T-cell (primary cell): ENCODE measurements at regions not wholly inside any gene's neighbourhood (a gene's known extent, or its start where the extent isn't known, plus 50 kb on each side); places are given as distances from the start of the nearest gene placed in this dataset.

Experiments
- ATAC-seq, 4 experiments: fragments of 200-7000 bp in 3 of 4; fragments of 150-1000 bp in 1 of 4; cut with Tn5 transposase; replicated peaks in 1 of 4; 1 replicate in 3 of 4; 2 replicates in 1 of 4; pipeline ENCODE4 v1.10.0; 2021; ENCODE audit warnings: moderate library complexity in 3 of 4, mild to moderate bottlenecking in 2 of 4, moderate number of reproducible peaks in 1 of 4
- CTCF ChIA-PET, 2 donors: fragments of 300-600 bp; sonication (Branson Sonifier 250); formaldehyde crosslinking; loops; one replicate each; lab custom pipeline; 2022; ENCODE audit warnings: antibody characterized with exemption in 2 of 2; lab: Charles Lee
- POLR2A ChIA-PET, 2 donors: fragments of 300-600 bp; sonication (Branson Sonifier 250); formaldehyde crosslinking; loops; one replicate each; lab custom pipeline; 2022; ENCODE audit warnings: antibody characterized with exemption in 2 of 2; lab: Charles Lee
- DNase-seq, 35 experiments: peaks; one replicate each; pipeline versions ENCODE4 v3.0.0 to v3.0.0-alpha.2; 2013 to 2023
- H3K27ac ChIP-seq: one replicate; pipeline ENCODE4 v1.5.1; 2013; ENCODE audit warnings: low read length
- H3K27me3 ChIP-seq, 2 experiments: replicated peaks in 1 of 2; 1 replicate in 1 of 2; 2 replicates in 1 of 2; pipeline versions ENCODE4 v1.6.1 to v1.7.0; 2013; ENCODE audit warnings: low read length in 1 of 2, mixed read lengths in 1 of 2; ENCODE audit not compliant: control insufficient read depth in 2 of 2, insufficient read depth in 2 of 2; ENCODE audit errors: extremely low read depth in 1 of 2
- H3K36me3 ChIP-seq, 2 donors: 1 replicate in 1 of 2; 2 replicates in 1 of 2; pipeline versions ENCODE4 v1.6.1 to v1.7.0; 2013; ENCODE audit warnings: low read length in 1 of 2; ENCODE audit not compliant: control insufficient read depth in 2 of 2, insufficient read depth in 1 of 2; ENCODE audit errors: extremely low read depth in 1 of 2
- H3K4me1 ChIP-seq, 2 experiments: 1 replicate in 1 of 2; 2 replicates in 1 of 2; pipeline versions ENCODE4 v1.6.1 to v1.7.0; 2013; ENCODE audit warnings: low read length in 2 of 2, mixed read lengths in 1 of 2; ENCODE audit not compliant: insufficient read depth in 2 of 2, control insufficient read depth in 1 of 2; ENCODE audit errors: extremely low read depth in 1 of 2
- H3K4me3 ChIP-seq, 2 donors: 1 replicate in 1 of 2; 2 replicates in 1 of 2; pipeline versions ENCODE4 v1.5.1 to v1.7.0; 2013; ENCODE audit warnings: mild to moderate bottlenecking in 2 of 2, low read length in 1 of 2, moderate library complexity in 1 of 2; ENCODE audit not compliant: control insufficient read depth in 1 of 2; ENCODE audit errors: extremely low read depth in 1 of 2
- H3K9me3 ChIP-seq: 2 replicates; pipeline ENCODE4 v1.7.0; 2013
- H3K27ac Mint-ChIP-seq, 2 donors: one replicate each; pipeline ENCODE4 v1.8.0; 2020 to 2021; ENCODE audit warnings: mild to moderate bottlenecking in 2 of 2, mixed read lengths in 2 of 2
- H3K27me3 Mint-ChIP-seq, 2 donors: one replicate each; pipeline ENCODE4 v1.8.0; 2021 to 2022; ENCODE audit warnings: mixed read lengths in 2 of 2
- H3K36me3 Mint-ChIP-seq: one replicate; pipeline ENCODE4 v1.8.0; 2021; ENCODE audit warnings: mixed read lengths
- H3K4me1 Mint-ChIP-seq, 3 donors: one replicate each; pipeline ENCODE4 v1.8.0; 2020 to 2022; ENCODE audit warnings: mixed read lengths in 3 of 3, mild to moderate bottlenecking in 1 of 3
- H3K4me3 Mint-ChIP-seq, 3 donors: one replicate each; pipeline ENCODE4 v1.8.0; 2020 to 2022; ENCODE audit warnings: mild to moderate bottlenecking in 3 of 3, mixed read lengths in 3 of 3, moderate library complexity in 3 of 3
- H3K9me3 Mint-ChIP-seq, 3 donors: one replicate each; pipeline ENCODE4 v1.8.0; 2020 to 2022; ENCODE audit warnings: mixed read lengths in 3 of 3
- WGBS: methylation state at CpG from one replicate; pipeline ENCODE4 v1.1.5; 2013; ENCODE audit warnings: missing lambda C conversion rate; ENCODE audit not compliant: insufficient coverage; 5-methylcytosine and 5-hydroxymethylcytosine counted together

DNA sequence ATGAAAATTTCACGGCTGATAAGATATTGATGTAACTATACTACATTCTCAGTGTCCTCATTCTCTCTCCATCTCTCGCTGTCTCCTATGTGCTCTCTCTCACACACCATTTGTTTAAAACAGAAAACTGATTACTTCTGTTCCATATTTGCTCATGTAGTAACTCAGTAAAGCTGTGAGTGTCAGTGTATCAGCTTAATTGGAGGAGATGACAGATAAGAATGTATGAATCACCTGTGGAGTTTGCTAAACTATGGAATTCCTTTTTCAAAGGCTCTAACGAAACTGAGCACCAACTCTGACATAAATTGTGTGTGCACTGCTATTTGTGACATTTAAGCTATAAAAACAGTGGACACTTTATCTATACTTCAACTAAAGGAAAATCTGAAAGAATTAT lies 1080.0 kb downstream of the DSC3 start:
- H3K27me3 ChIP-seq: no peaks in the 10 kb centered on the region
- no peak for ATAC-seq
- H3K4me3 ChIP-seq: no peak overlapping the region
- CTCF ChIA-PET: no interaction called here
- H3K4me1 ChIP-seq: no peaks in the 10 kb centered on the region
- no CpG with 5 or more reads among the region's 3 CpGs for WGBS
- H3K36me3 ChIP-seq: no peaks in the 10 kb centered on the region
- no peak for DNase-seq
- Mint-ChIP-seq H3K4me1 (no peaks in the 10 kb centered on the region), H3K27ac (no peak overlapping the region), H3K36me3 (no peaks in the 10 kb centered on the region), H3K27me3 (no peaks in the 10 kb centered on the region), H3K9me3 (peaks cover 0 to 20% (median 5%) of the 10 kb centered on the region in 3 donors), H3K4me3 (no peak overlapping the region)
- POLR2A ChIA-PET: no interaction called here
- no peaks in the 10 kb centered on the region for H3K9me3 ChIP-seq
- H3K27ac ChIP-seq: no peak overlapping the region

DNA sequence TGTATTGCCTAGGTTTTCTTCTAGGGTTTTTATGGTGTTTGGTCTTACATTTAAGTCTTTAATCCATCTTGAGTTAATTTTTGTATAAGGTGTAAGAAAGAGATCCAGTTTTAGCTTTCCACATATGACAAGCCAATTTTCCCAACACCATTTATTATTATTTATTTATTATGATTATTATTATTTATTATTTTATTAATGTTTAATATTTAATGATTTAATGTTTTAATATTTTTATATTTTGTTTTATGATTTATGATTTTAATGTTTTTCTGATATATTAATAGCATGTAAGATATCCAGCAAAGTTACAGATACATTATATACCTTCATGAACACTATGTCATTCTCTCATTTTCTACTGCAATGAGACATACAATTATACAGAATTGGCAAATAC lies 1082.0 kb downstream of the DSC3 start:
- DNase-seq: no peak
- no peaks in the 10 kb centered on the region for H3K9me3 ChIP-seq
- Mint-ChIP-seq H3K4me1 (no peaks in the 10 kb centered on the region), H3K9me3 (peaks cover 0 to 28% (median 8%) of the 10 kb centered on the region in 3 donors), H3K27ac (no peak overlapping the region), H3K27me3 (no peaks in the 10 kb centered on the region), H3K4me3 (no peak overlapping the region), H3K36me3 (no peaks in the 10 kb centered on the region)
- H3K4me3 ChIP-seq: no peak overlapping the region
- no peak for ATAC-seq
- no peak overlapping the region for H3K27ac ChIP-seq
- POLR2A ChIA-PET: no interaction called here
- no peaks in the 10 kb centered on the region for H3K27me3 ChIP-seq
- H3K36me3 ChIP-seq: no peaks in the 10 kb centered on the region
- CTCF ChIA-PET: no interaction called here
- H3K4me1 ChIP-seq: no peaks in the 10 kb centered on the region

DNA sequence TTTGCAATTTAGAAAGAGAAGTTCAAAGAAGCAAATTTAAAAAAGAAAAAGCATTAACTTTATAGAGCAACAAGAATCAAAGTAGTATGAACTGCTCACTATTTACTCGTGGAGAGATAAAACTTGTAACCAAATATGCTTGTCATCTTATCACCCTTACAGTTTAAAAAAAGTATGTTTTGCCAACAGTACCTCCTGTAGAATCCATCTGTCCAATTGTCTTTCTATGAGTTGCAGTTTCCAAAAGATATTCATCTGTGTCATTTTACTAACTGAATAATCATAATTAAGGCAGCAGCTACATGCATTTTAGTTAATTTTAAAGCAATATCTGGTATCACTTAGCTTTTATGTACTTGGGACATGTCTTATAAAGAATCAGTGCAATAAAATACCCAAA lies 1112.3 kb downstream of the DSC3 start:
- no peak for ATAC-seq
- WGBS: no CpG with 5 or more reads among the region's 1 CpG

DNA sequence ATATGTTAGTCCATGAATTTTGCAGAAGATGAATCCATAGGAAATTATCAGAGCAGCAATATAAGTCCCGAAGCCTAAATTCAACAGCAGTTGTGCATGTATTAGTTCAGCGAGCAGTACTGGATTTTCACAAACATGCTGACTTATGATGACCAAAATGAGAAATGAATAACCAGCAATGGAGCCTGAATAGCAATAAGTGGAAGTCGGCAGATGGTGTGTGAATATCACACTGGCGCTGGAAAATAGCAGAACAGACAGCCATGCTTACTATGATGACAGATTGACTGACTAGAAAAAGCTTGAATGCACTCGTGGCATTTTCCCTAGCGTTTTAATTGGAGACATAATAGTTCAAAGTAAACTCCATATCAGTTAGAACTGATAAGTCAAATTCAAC lies 1114.5 kb downstream of the DSC3 start:
- Mint-ChIP-seq H3K36me3 (no peaks in the 10 kb centered on the region), H3K9me3 (peaks cover 7 to 32% (median 9%) of the 10 kb centered on the region in 3 donors), H3K27ac (no peak overlapping the region), H3K27me3 (no peaks in the 10 kb centered on the region), H3K4me1 (no peaks in the 10 kb centered on the region), H3K4me3 (no peak overlapping the region)
- Histone ChIP-seq H3K9me3 (no peaks in the 10 kb centered on the region), H3K27ac (no peak overlapping the region), H3K27me3 (no peaks in the 10 kb centered on the region), H3K4me3 (no peak overlapping the region), H3K36me3 (no peaks in the 10 kb centered on the region), H3K4me1 (no peaks in the 10 kb centered on the region)
- no peak for DNase-seq
- no peak for ATAC-seq
- WGBS: 81% methylated on average over 4 of the region's 6 CpGs
- POLR2A ChIA-PET: no interaction called here
- CTCF ChIA-PET: no interaction called here

More for the DNA sequence above, 1112.3 kb downstream of the DSC3 start:
- Histone ChIP-seq H3K9me3 (no peaks in the 10 kb centered on the region), H3K4me1 (no peaks in the 10 kb centered on the region), H3K27me3 (no peaks in the 10 kb centered on the region), H3K36me3 (no peaks in the 10 kb centered on the region), H3K4me3 (no peak overlapping the region), H3K27ac (no peak overlapping the region)
- DNase-seq: no peak
- Mint-ChIP-seq H3K36me3 (no peaks in the 10 kb centered on the region), H3K27ac (no peak overlapping the region), H3K27me3 (no peaks in the 10 kb centered on the region), H3K4me1 (no peaks in the 10 kb centered on the region), H3K4me3 (no peak overlapping the region), H3K9me3 (peaks cover 7 to 27% (median 11%) of the 10 kb centered on the region in 3 donors)
- ChIA-PET CTCF (no interaction called here), POLR2A (no interaction called here)

DNA sequence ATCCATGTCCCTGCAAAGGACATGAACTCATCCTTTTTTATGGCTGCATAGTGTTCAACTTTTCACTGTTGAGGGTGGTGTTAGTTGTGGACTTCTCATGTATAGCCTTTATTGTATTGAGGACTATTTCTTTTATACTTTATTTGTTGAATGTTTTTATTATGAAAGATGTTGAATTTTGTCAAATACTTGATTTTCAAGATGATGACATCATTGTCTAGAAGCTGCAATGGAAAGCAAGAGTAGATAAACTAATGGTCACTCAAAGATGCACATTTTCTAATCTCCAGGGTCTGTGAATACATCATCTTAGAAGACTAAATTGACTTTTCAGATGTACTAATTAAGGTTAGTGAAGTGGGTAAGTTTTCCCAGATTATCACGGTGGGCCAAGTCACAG lies 1117.0 kb downstream of the DSC3 start:
- Histone ChIP-seq H3K4me1 (no peaks in the 10 kb centered on the region), H3K27me3 (no peaks in the 10 kb centered on the region), H3K4me3 (no peak overlapping the region), H3K27ac (no peak overlapping the region), H3K9me3 (no peaks in the 10 kb centered on the region), H3K36me3 (no peaks in the 10 kb centered on the region)
- no peak overlapping the region for H3K27ac Mint-ChIP-seq
- POLR2A ChIA-PET: no interaction called here
- H3K9me3 Mint-ChIP-seq: peaks cover 7 to 33% (median 10%) of the 10 kb centered on the region in 3 donors
- no peak overlapping the region for H3K4me3 Mint-ChIP-seq
- CTCF ChIA-PET: no interaction called here
- H3K36me3 Mint-ChIP-seq: no peaks in the 10 kb centered on the region
- DNase-seq (no peak), ATAC-seq (no peak)
- H3K27me3 Mint-ChIP-seq: no peaks in the 10 kb centered on the region
- no CpG with 5 or more reads among the region's 1 CpG for WGBS
- no peaks in the 10 kb centered on the region for H3K4me1 Mint-ChIP-seq

DNA sequence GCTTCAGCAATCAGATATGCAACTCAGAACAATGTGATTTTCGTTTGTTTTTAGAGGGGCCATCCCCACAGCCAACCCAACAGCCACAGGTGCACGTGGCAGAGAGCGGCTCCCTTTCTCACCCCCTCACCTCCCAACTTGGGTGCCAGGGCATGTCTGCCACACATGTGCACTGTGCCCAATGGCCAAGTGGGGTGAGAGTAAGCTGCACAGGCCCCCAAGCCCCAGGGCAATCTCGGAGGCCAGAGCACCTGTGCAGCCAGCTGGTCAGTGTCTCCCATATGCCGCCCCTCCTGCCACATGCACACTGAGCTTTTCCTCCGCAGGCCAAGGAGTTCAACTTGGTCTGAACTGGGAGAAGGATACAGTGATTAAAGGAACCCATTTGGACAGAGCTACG lies 1130.2 kb downstream of the DSC3 start:
- no peak overlapping the region for H3K27ac ChIP-seq
- WGBS: no CpG with 5 or more reads among the region's 7 CpGs
- H3K36me3 ChIP-seq: no peaks in the 10 kb centered on the region
- POLR2A ChIA-PET: no interaction called here
- no peaks in the 10 kb centered on the region for H3K4me1 Mint-ChIP-seq
- H3K4me1 ChIP-seq: no peaks in the 10 kb centered on the region
- no peaks in the 10 kb centered on the region for H3K36me3 Mint-ChIP-seq
- H3K27me3 ChIP-seq: no peaks in the 10 kb centered on the region
- H3K27ac Mint-ChIP-seq: no peak overlapping the region
- no peak for DNase-seq
- no peak overlapping the region for H3K4me3 ChIP-seq
- ATAC-seq: no peak
- CTCF ChIA-PET: no interaction called here
- H3K27me3 Mint-ChIP-seq: no peaks in the 10 kb centered on the region
- peaks cover 19 to 39% (median 31%) of the 10 kb centered on the region in 3 donors for H3K9me3 Mint-ChIP-seq
- no peaks in the 10 kb centered on the region for H3K9me3 ChIP-seq
- H3K4me3 Mint-ChIP-seq: no peak overlapping the region

DNA sequence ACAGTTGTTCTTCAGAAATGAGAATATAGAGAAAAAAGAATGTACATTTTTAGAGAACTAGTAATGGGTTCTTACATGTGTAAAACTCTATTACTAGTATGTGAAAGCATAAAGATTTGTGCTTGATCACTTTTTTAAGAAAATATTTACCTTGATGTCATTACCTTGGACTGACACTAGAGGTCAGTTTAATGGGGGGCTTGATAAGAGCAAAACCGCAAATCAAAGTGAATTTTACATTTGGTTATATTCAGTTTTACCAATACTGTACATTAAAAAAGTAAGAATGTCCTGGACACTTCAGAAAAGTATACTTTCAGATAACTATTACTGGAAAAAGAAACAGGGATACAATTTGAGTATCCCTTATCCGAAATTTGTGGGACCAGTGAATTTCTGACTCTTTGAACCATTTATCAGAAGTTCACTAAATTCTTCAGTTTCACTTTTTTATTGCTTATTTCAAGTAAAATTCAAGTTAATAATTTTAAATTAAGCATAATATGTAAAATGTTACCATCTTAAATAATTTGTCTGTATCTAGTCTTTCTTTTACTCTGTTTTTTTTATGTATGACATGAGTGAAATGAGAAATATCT lies 1149.5 kb downstream of the DSC3 start:
- H3K4me1 ChIP-seq: no peaks in the 10 kb centered on the region
- H3K36me3 ChIP-seq: no peaks in the 10 kb centered on the region
- no peak overlapping the region for H3K27ac Mint-ChIP-seq
- no peaks in the 10 kb centered on the region for H3K27me3 Mint-ChIP-seq
- ChIA-PET CTCF (no interaction called here), POLR2A (no interaction called here)
- H3K4me3 Mint-ChIP-seq: no peak overlapping the region
- H3K27me3 ChIP-seq: no peaks in the 10 kb centered on the region
- H3K36me3 Mint-ChIP-seq: no peaks in the 10 kb centered on the region
- no peak for DNase-seq
- H3K9me3 ChIP-seq: no peaks in the 10 kb centered on the region
- no CpG with 5 or more reads among the region's 2 CpGs for WGBS
- H3K27ac ChIP-seq: no peak overlapping the region
- no peak for ATAC-seq
- peaks cover 11 to 28% (median 23%) of the 10 kb centered on the region in 3 donors for H3K9me3 Mint-ChIP-seq
- no peak overlapping the region for H3K4me3 ChIP-seq
- H3K4me1 Mint-ChIP-seq: no peaks in the 10 kb centered on the region
